Glutamatergic neuron (in vitro differentiated cells): ENCODE measurements at regions not wholly inside any gene's neighbourhood (a gene's known extent, or its start where the extent isn't known, plus 50 kb on each side); places are given as distances from the start of the nearest gene placed in this dataset.

ENCODE experiments used
- DNase-seq: peaks from one replicate; pipeline ENCODE4 v3.0.0; 2022
- H3K27ac Mint-ChIP-seq: one replicate; pipeline ENCODE4 v1.8.0; 2020; ENCODE audit warnings: mild to moderate bottlenecking, mixed read lengths, inconsistent platforms; ENCODE audit not compliant: unreplicated experiment
- H3K27me3 Mint-ChIP-seq: one replicate; pipeline ENCODE4 v1.8.0; 2020; ENCODE audit warnings: mild to moderate bottlenecking, moderate library complexity, mixed read lengths, inconsistent platforms; ENCODE audit not compliant: unreplicated experiment
- H3K36me3 Mint-ChIP-seq: one replicate; pipeline ENCODE4 v1.8.0; 2020; ENCODE audit warnings: mild to moderate bottlenecking, mixed read lengths, inconsistent platforms; ENCODE audit not compliant: unreplicated experiment
- H3K4me1 Mint-ChIP-seq: one replicate; pipeline ENCODE4 v1.8.0; 2020; ENCODE audit warnings: mild to moderate bottlenecking, low read depth, mixed read lengths, inconsistent platforms; ENCODE audit not compliant: unreplicated experiment
- H3K4me3 Mint-ChIP-seq: one replicate; pipeline ENCODE4 v1.8.0; 2020; ENCODE audit warnings: mild to moderate bottlenecking, mixed read lengths, inconsistent platforms; ENCODE audit not compliant: unreplicated experiment
- H3K9me3 Mint-ChIP-seq: one replicate; pipeline ENCODE4 v1.8.0; 2020; ENCODE audit warnings: mild to moderate bottlenecking, moderate library complexity, mixed read lengths, inconsistent platforms; ENCODE audit not compliant: unreplicated experiment
- CTCF ChIP-seq: fragments of 200-600 bp; sonication (generic); IDR thresholded peaks from one replicate; pipeline ENCODE4 v1.5.0; 2021; ENCODE audit not compliant: partially characterized antibody, unreplicated experiment

GRCh38 chr16:82257990-82258389 lies 88.0 kb upstream of the MPHOSPH6 start:
- H3K27me3 Mint-ChIP-seq, result no peaks in the 10 kb centered on the region
- TF ChIP-seq CTCF, result no peak
- H3K9me3 Mint-ChIP-seq, result no peaks in the 10 kb centered on the region
- no peaks in the 10 kb centered on the region for H3K36me3 Mint-ChIP-seq
- DNase-seq, result no peak
- H3K27ac Mint-ChIP-seq, result no peak overlapping the region
- no peak overlapping the region for H3K4me3 Mint-ChIP-seq
- no peaks in the 10 kb centered on the region for H3K4me1 Mint-ChIP-seq

- DNase-seq, result no peak
- Mint-ChIP-seq H3K4me3 (no peak overlapping the region), H3K36me3 (no peaks in the 10 kb centered on the region), H3K27ac (no peak overlapping the region), H3K9me3 (peaks cover 3% of the 10 kb centered on the region), H3K4me1 (no peaks in the 10 kb centered on the region), H3K27me3 (no peaks in the 10 kb centered on the region)
- no peak for TF ChIP-seq CTCF
Observed at GRCh38 chr16:82252582-82252981, 82.6 kb upstream of the MPHOSPH6 start.

DNA sequence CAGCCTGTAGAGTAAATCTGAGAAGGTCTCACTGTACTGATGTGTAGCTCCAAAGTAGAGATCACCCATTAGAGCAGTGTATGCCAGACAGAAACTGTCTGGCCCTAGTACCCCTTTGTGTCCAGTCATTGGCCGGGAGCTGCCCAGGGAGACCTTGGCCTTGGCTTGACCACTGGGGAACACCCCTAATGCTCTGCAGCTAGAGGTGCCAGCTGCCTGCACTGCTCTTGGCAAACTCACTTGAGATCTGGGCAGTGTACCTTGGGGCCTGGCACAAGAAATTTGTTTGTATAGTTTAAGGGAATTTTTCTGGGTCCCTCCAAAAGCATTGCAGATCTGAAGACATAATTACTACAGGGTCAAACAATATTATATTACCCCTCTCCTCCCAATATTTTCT lies 78.7 kb upstream of the MPHOSPH6 start:
- DNase-seq, result no peak
- Mint-ChIP-seq H3K9me3 (peaks cover 3% of the 10 kb centered on the region), H3K27ac (no peak overlapping the region), H3K27me3 (no peaks in the 10 kb centered on the region), H3K4me3 (no peak overlapping the region), H3K4me1 (no peaks in the 10 kb centered on the region), H3K36me3 (no peaks in the 10 kb centered on the region)
- no peak for TF ChIP-seq CTCF

- no peak for DNase-seq
- Mint-ChIP-seq H3K4me1 (no peaks in the 10 kb centered on the region), H3K36me3 (no peaks in the 10 kb centered on the region), H3K4me3 (no peak overlapping the region), H3K9me3 (peaks cover 3% of the 10 kb centered on the region), H3K27me3 (no peaks in the 10 kb centered on the region), H3K27ac (no peak overlapping the region)
- no peak for TF ChIP-seq CTCF
Observed at GRCh38 chr16:82248012-82248656, 78.1 kb upstream of the MPHOSPH6 start.

DNA sequence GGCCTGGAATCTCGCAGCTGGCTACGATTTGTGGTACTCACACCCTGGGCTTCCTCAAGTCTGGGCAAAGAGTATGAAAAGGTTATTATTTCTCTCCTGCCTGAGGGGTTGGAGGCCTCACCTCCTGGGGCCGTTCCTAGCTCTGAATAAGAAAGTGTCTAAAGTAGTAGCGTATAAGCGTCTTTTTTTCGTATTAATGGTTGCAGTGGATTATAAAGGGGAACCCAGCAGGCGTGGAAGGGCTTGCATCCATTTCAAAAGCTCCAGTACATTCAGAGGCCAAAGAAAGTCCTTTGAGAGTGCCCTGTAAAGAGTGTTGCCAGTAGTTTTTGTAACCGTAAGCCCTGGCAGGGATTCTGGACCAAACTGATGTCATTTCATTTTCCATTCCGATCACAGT lies 72.2 kb upstream of the MPHOSPH6 start:
- H3K27ac Mint-ChIP-seq, result no peak overlapping the region
- DNase-seq, result no peak
- TF ChIP-seq CTCF, result no peak
- H3K27me3 Mint-ChIP-seq, result no peaks in the 10 kb centered on the region
- H3K36me3 Mint-ChIP-seq, result no peaks in the 10 kb centered on the region
- no peak overlapping the region for H3K4me3 Mint-ChIP-seq
- H3K4me1 Mint-ChIP-seq, result no peaks in the 10 kb centered on the region
- H3K9me3 Mint-ChIP-seq, result no peaks in the 10 kb centered on the region
